Glutamatergic neuron (in vitro differentiated cells): ENCODE measurements at regions not wholly inside any gene's neighbourhood (a gene's known extent, or its start where the extent isn't known, plus 50 kb on each side); places are given as distances from the start of the nearest gene placed in this dataset.

Experiments
- DNase-seq: peaks from one replicate; pipeline ENCODE4 v3.0.0; 2022
- H3K27ac Mint-ChIP-seq: one replicate; pipeline ENCODE4 v1.8.0; 2020; ENCODE audit warnings: mild to moderate bottlenecking, mixed read lengths, inconsistent platforms; ENCODE audit not compliant: unreplicated experiment
- H3K27me3 Mint-ChIP-seq: one replicate; pipeline ENCODE4 v1.8.0; 2020; ENCODE audit warnings: mild to moderate bottlenecking, moderate library complexity, mixed read lengths, inconsistent platforms; ENCODE audit not compliant: unreplicated experiment
- H3K36me3 Mint-ChIP-seq: one replicate; pipeline ENCODE4 v1.8.0; 2020; ENCODE audit warnings: mild to moderate bottlenecking, mixed read lengths, inconsistent platforms; ENCODE audit not compliant: unreplicated experiment
- H3K4me1 Mint-ChIP-seq: one replicate; pipeline ENCODE4 v1.8.0; 2020; ENCODE audit warnings: mild to moderate bottlenecking, low read depth, mixed read lengths, inconsistent platforms; ENCODE audit not compliant: unreplicated experiment
- H3K4me3 Mint-ChIP-seq: one replicate; pipeline ENCODE4 v1.8.0; 2020; ENCODE audit warnings: mild to moderate bottlenecking, mixed read lengths, inconsistent platforms; ENCODE audit not compliant: unreplicated experiment
- H3K9me3 Mint-ChIP-seq: one replicate; pipeline ENCODE4 v1.8.0; 2020; ENCODE audit warnings: mild to moderate bottlenecking, moderate library complexity, mixed read lengths, inconsistent platforms; ENCODE audit not compliant: unreplicated experiment
- CTCF ChIP-seq: fragments of 200-600 bp; sonication (generic); IDR thresholded peaks from one replicate; pipeline ENCODE4 v1.5.0; 2021; ENCODE audit not compliant: partially characterized antibody, unreplicated experiment

DNA sequence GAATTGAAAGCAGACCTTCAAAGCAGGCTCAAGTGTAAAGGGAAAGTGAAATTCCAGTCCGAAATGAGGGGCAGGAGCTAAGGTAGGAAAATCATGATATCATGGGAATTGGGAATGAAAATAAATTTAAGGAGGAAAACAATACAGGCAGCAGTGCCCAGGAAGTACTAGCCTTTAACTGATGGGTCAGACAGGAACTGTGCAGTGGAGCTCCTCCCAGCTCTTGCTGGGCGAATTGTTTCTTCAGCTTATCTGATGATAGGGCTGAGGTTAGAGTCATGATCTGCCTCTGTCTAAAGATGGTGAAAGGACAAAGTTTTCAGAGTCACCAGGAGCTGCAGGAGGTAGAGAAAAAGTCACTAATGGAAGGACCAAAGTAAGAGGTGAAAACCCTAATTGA is 457.9 kb upstream of the PTCHD4 start:
- Mint-ChIP-seq H3K36me3 (no peaks in the 10 kb centered on the region), H3K4me1 (no peaks in the 10 kb centered on the region), H3K9me3 (peaks cover 3% of the 10 kb centered on the region), H3K27me3 (no peaks in the 10 kb centered on the region), H3K4me3 (no peak overlapping the region), H3K27ac (no peak overlapping the region)
- no peak for DNase-seq
- no peak for TF ChIP-seq CTCF

DNA sequence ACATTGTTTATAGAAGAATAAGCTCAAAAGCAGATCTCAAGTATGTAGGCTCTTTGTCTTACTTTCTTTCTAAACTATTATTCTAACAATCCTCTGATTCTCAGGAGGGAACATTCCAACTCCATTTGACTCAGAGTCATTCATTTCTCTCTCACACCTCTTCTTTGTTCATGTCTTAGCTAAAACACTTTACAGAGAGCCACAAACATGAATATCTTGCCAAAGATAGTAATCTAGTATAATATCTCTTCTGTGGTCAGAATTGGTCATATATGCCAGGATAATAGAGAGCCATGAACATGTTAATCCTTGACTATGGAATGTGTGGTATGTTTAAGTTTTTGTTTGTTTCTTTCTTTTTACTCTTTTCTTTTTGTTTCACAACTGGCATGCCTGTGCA is 456.0 kb upstream of the PTCHD4 start:
- no peak for TF ChIP-seq CTCF
- Mint-ChIP-seq H3K36me3 (no peaks in the 10 kb centered on the region), H3K27ac (no peak overlapping the region), H3K4me1 (no peaks in the 10 kb centered on the region), H3K9me3 (peaks cover 3% of the 10 kb centered on the region), H3K27me3 (no peaks in the 10 kb centered on the region), H3K4me3 (no peak overlapping the region)
- DNase-seq, result no peak

DNA sequence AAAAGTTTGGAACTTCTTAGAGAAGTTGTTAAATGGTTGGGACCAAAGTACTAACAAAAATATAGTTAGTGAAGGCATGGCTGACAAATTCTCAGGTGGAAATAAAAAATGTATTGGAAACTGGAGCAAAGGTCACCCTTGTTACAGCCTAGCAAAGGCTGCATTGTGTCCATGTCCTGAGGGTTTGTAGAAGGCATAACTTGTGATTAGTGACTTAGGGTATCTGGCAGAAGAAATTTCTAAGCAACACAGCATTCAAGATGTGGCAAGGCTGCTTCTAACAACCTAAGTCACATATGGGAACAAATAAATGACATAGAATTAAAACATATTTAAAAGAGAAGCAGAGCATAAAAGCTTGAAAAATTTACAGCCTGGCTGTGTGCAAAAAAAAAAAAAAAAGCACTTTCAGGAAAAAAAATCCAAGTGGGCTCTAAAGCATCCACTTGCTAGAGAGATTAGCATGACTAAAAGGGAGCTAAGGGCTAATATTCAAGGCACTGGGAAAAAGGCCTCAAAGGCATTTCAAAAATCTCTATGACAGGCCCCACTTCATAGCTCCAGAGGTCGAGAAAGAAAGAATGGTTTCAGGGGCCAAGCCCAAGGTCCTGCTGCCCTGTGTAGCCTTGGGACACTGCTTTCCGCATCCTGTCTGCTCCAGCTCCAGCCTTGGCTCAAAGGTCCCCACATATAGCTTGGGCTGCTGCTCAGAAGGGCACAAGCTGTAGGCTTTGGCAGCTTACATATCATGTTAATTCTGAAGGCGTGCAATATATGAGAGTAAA is 453.2 kb upstream of the PTCHD4 start:
- no peak for DNase-seq
- Mint-ChIP-seq H3K9me3 (peaks cover 3% of the 10 kb centered on the region), H3K4me1 (no peaks in the 10 kb centered on the region), H3K36me3 (no peaks in the 10 kb centered on the region), H3K27me3 (no peaks in the 10 kb centered on the region), H3K27ac (no peak overlapping the region), H3K4me3 (no peak overlapping the region)
- no peak for TF ChIP-seq CTCF

- no peaks in the 10 kb centered on the region for H3K4me1 Mint-ChIP-seq
- no peak for TF ChIP-seq CTCF
- peaks cover 3% of the 10 kb centered on the region for H3K9me3 Mint-ChIP-seq
- H3K36me3 Mint-ChIP-seq, result no peaks in the 10 kb centered on the region
- H3K27me3 Mint-ChIP-seq, result no peaks in the 10 kb centered on the region
- H3K4me3 Mint-ChIP-seq, result no peak overlapping the region
- DNase-seq, result no peak
- H3K27ac Mint-ChIP-seq, result no peak overlapping the region
Measured at GRCh38 chr6:48563433-48563832, 452.4 kb upstream of the PTCHD4 start.

DNA sequence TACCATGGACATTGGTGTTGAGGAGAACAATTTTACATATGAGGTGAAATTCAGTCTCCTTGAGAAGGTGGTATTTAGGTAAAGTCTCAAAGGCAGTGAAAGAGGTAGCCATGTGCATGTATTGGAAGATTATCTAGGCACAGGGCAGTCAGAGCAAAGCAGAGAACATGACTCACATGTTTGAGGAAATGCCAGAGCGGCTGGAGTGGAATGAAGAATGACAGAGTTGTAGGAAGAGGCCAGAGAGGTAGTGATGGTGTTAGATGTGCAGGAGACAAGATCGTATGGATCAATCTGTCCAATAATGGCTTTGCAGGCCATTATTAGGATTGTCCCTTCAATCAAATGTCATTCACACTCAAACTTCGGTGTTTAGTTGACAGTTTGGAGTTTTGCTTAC is 449.4 kb upstream of the PTCHD4 start:
- Mint-ChIP-seq H3K4me1 (no peaks in the 10 kb centered on the region), H3K9me3 (no peaks in the 10 kb centered on the region), H3K4me3 (no peak overlapping the region), H3K36me3 (no peaks in the 10 kb centered on the region), H3K27me3 (no peaks in the 10 kb centered on the region), H3K27ac (no peak overlapping the region)
- no peak for TF ChIP-seq CTCF
- no peak for DNase-seq
